GM18951 (cell line): ENCODE measurements at regions not wholly inside any gene's neighbourhood (a gene's known extent, or its start where the extent isn't known, plus 50 kb on each side); places are given as distances from the start of the nearest gene placed in this dataset.
"Not testable (repeated sequence)": the region's sequence is repeated elsewhere in the genome, so short reads cannot be mapped to it uniquely, and the experiment has no call there.

Experiments
- POLR2A ChIP-seq: IDR thresholded peaks from 4 replicates; pipeline ENCODE4 v1.6.1; 2011; ENCODE audit warnings: mild to moderate bottlenecking; ENCODE audit not compliant: insufficient read length, insufficient read depth; ENCODE audit errors: extremely low read depth
- in situ Hi-C: fragments of 300-500 bp; cut with MboI; formaldehyde crosslinking; loops from one replicate; pipeline ENCODE4 v1.12.0; 2022; ENCODE audit warnings: low sequenced_read_pairs, mixed read lengths, inconsistent platforms; ENCODE audit not compliant: unreplicated experiment

DNA sequence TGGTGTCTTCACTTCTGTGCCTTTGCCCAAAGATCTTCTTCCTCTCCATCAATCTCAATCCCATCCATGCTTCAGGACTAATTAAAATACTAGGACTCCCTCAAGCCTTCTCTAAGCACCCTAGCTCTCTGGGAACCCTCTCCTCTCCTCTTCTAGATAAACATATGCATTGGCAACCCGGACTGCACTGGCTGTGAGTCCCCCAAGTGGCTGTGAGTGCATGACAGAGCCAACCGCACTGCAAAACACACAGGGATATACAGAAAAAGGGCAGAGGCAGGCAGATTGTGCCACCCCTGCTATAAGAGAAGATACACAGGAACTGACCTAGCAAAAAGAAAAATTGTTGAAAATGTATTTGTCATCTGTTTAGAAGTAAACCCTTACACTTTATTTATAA, 457.1 kb downstream of the MFSD1 start:
- in situ Hi-C loops, result loop anchor here (10.0 kb wide), 2 partner anchors 124 to 414 kb away; no protein-coding TSS in a partner anchor
- TF ChIP-seq POLR2A, result no peak

DNA sequence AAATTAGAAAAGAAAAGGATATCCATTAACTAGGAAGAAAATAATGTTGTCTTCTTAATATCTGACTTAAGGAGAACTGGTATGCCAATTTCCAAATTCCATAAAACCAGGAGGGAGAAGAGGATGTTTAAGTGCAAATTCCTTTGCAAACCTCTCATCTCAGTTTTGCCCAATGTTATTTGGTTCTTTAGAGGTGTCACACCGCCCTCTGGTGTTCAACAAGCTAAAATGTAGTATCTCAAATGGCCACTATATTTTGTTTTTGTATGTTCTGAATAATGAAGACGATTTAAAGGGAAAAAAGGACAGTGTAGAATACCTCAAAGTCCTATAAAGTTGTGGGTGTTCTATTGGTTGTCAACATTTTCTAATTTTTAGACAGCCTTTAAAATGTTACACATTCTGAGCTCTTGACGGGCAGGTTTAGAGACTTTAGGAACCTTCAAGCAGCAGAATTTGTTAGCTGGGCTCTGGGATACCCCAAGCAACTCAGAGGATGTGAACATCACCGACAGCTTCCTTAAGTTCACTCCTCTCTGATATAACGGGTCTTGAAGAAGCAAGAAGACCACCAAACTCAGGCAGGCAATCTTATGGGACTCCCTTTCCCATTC, 458.3 kb downstream of the MFSD1 start:
- no peak for TF ChIP-seq POLR2A
- in situ Hi-C loops, result no loop called here

DNA sequence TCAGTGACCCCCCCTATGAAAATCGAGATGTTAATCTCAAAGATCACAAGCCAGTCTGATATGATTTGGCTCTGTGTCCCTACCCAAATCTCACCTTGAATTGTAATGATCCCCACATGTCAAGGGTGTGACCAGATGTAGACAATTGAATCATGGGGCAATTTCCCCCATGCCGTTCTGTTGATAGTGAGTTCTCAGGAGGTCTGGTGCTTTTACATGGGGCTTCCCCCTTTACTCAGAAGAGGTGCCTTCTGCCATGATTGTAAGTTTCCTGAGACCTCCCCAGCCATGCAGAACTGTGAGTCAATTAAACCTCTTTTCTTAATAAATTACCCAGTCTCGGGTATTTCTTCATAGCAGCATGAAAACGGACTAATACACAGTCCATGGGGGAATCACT, 459.5 kb downstream of the MFSD1 start:
- in situ Hi-C loops, result not testable (repeated sequence)

DNA sequence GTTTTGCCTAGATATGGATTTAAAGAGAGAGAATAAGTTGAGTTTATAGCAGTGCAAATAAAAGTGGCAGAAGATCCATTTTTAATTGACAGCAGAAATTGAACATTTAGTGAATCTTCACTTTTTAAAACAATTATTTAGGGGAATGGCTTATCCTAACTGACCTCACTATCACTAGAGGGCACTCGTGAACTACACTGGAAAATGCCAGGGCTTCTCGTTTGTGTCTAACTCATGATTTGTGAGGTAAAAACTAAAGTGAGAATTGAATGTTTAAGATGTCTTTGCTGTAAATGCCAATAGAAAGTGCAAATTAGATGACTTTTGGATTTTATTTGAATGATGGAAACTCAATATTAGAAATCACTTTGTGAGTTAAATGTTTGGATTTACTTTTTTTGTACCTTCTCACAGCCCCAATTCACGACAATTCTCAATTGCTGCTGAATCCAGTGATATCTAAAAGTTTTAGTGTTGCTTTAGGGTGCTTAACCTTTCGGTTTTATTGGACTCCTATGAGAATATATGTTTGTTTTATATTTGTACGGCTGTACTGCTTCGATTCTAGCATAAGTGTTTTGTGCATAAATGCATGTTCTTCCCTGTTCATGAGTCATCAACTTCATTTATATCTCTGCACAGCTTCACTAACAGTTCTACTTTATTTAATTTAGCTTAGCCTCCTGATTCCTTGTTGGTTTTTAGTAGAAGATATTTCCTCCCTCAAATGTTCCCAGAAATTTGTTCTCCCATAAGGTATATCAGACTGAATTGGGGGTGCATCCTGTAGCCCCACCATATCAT, 462.1 kb downstream of the MFSD1 start:
- in situ Hi-C loops, result no loop called here

DNA sequence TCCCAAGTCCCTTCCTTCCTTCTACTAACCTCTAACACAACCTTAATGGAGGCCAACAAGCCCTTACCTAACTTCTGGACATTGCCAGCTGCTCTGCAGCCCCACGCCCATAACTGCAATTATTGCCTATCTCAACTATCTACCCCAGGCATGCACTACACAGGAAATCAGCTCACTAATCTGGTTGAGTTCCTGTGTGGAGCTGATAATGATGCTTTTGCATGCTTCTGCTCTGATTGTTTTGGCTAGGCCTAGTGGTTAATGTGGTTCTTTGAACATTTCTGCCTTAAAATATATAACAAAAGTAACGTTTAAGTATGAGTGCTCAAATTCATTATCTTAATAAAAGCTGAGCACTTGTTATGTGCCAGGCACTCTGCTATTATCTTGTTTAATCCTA, 463.9 kb downstream of the MFSD1 start:
- in situ Hi-C loops, result no loop called here

More for the DNA sequence above, 462.1 kb downstream of the MFSD1 start:
- no peak for TF ChIP-seq POLR2A

DNA sequence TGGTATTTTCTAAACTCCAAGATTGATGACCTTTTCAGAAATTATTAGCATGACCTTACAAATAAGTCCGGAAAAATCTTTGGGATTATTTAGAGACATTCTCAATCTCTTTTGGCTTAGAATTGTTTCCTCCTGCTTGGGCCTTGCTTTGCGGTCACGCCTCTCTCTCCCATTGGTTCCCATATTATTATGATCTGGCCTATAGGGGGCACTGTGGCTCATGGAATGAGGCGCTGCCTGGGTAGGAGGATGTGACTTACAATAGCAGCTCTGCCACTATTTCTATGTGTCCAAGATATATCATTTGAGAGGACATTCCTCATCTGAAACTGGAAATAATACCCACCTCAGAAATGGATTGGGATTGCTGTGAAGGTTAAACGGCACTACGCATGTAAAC, 464.9 kb downstream of the MFSD1 start:
- no peak for TF ChIP-seq POLR2A
- in situ Hi-C loops, result no loop called here

More for the DNA sequence above, 463.9 kb downstream of the MFSD1 start:
- TF ChIP-seq POLR2A, result no peak

DNA sequence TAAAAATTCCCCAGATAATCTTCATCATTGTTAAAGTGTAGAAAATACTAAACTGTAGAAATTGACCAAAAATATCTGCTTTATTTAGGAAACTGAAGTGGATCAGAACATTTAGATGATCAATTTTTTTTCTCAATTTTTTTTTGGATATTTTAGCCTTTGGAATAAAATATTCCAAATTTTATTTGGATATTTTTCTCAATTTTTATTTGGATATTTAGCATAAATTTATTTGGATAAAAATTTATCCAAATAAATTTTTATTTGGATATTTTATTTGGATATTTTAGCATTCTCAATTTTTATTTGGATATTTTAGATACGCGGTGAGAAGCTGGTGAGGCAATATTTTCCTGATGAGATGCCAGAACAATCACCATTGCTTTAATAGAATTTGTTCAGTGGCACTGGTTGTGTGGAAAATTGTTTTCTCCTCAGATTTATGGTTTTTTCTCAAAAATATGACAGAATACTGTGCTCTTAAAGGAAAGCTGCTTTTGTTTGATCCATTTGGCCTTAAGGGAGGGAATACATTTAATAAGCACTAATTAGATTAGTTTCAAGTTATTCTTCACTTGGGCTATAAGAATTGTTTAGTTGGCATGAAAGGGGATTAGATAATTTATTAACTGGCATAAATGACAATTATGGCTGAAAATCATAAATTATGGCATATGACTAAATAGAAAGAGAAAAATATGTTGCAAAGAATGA, 470.1 kb downstream of the MFSD1 start:
- in situ Hi-C loops, result no loop called here
- no peak for TF ChIP-seq POLR2A

DNA sequence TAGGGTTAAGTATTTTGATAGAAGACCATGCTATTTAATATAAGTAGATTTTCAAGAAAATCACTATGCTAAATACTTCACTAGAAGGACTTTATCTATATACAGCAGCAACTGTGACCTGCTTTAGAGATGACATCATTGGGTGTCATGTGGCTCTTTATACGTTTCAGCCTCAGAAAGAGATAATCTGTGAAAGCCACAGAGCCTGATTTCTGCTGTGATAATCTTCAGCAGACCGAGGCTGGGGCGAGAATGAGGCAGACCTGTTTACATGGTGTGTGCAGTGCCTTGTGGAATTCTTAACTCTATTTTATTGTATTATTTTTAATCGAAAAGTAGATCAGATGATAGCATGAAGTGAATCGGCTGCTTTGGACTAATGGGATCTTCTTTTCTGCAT, 471.2 kb downstream of the MFSD1 start:
- no peak for TF ChIP-seq POLR2A
- in situ Hi-C loops, result no loop called here

DNA sequence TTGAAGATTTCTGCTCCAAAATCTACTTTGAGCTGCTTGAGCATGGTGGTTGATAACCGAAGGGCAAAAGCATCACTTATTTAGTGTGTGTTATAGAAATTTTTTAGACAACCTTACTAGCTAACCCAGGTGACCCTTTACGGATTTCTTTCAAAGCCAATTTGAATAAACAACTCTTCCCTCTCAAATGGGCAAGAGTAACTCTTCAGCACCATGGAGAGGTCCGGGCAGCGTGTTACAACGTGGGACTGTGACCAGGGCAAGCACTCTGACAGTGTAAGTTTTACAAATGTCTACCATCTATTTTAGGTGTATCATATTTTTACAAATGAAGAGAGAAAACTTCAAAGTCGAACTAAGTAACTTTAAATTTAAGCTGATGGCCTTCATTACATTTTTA, 471.8 kb downstream of the MFSD1 start:
- in situ Hi-C loops, result no loop called here
- no peak for TF ChIP-seq POLR2A

DNA sequence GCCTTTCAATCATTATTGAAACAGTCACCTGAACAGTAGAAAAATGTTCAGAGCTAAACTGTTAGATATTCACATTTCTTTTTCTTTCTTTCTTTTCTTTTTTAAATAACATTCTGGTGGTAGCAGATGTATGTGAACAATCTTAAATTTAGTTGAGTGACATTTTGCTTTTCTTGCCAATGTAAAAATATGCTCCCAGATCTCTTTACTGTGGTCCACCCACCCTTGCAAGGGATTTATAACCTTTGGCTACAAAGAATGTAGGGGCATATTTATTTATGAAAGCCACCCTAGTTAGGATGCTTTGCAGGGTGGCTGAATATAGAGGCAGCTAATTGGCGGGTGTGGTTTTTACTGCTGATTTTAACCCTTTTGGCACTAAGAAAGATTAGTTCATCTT, 473.9 kb downstream of the MFSD1 start:
- in situ Hi-C loops, result no loop called here

DNA sequence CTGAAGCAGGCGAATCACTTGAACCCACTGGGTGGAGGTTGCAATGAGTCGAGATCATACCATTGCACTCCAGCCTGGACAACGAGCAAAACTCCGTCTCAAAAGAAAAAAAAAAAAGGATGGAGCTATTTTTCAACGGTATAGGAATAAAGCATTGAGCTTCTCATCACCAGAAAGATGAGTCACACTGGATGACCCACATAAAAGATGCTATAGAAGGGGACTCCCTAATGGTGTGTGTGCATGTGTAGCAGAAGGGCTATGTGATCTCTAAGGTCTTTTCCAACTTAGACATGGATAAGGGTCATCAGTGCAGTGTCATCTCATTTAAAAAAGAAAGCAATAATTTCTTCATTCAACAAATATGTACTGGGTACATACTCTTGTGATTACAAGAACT, 476.0 kb downstream of the MFSD1 start:
- in situ Hi-C loops, result no loop called here
- TF ChIP-seq POLR2A, result no peak

More for the DNA sequence above, 473.9 kb downstream of the MFSD1 start:
- TF ChIP-seq POLR2A, result no peak

DNA sequence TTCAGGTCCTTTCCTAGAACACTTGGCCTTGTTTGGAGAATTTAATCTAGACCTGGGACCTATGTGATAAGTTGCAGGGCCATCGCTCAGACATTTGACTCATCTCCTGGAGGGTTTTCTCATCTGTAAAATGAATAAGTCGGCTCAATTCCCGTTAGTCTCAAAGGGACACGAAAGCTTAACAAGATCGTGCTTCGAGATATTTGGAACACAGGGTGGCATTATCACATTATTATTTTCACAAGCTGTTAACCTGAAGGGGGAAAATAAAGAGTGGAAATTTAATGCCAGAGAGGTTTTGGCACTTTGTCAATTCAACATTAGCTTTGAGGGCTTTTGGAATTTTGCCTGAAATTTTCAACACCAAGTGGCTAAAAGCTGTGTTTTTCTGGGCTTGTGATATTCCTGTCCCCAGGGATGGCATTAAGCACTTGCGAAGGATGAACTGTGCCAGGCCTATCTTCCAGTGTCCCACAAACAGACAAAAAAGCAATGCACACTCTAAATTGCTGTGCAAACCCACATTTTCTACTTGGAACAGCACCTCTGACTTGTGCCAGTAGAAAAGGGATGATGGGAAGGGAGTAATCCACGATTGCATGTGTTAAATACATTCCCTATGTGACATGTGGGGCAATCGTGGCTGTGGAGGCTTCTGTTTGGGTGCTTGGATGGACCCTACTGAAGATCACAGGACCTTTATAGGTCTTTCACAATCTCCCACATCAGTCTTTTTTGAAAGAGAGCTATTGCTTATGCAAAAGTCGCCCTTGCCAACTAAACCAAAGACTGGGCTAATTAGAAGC, 478.7 kb downstream of the MFSD1 start:
- in situ Hi-C loops, result no loop called here
- TF ChIP-seq POLR2A, result no peak

DNA sequence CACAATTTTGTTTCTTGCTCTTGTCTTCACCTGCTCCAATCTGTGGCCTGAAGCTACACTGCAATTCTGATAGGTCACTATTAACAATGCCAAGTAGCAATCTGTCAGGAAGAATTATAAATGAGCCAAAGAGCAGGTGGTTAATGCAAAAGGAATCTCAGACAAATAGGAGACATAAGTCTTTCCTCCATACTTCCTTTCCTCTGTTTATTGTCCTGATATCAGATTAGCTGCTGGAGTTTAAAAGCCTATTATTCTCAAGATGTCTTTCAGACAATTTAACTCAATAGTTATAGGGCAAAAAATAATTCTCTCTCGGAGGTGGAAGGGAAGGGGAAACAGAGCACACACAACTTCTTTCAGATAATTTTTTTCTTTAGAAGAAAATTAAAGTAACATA, 491.6 kb downstream of the MFSD1 start:
- in situ Hi-C loops, result no loop called here
- TF ChIP-seq POLR2A, result no peak

DNA sequence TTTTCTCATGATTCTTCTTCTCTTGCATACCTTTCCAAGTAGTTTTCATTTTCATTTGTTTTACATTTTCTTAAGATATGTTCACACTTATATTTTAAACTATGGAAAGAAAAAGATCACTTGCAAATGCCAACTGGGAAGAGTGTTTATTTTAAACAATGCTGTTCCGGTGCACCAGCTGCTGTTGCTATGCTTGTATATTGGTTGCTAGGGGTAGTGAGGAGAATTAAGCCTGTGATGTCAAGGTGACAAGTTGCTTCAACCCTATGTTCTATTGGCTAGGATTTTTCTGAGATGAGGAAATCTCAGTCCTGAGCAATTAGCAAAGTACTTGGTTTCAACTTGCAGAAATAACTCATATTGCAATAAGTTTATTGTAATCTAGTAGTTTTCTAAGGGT, 500.1 kb downstream of the MFSD1 start:
- no peak for TF ChIP-seq POLR2A
- in situ Hi-C loops, result no loop called here
